OCI-LY7 (cell line): ENCODE measurements at regions not wholly inside any gene's neighbourhood (a gene's known extent, or its start where the extent isn't known, plus 50 kb on each side); places are given as distances from the start of the nearest gene placed in this dataset.

ENCODE experiments used
- CTCF ChIP-seq: fragments of 200-600 bp; sonication (generic); conservative IDR thresholded peaks from 2 replicates; pipeline ENCODE4 v1.5.1; 2014; ENCODE audit warnings: mild to moderate bottlenecking, antibody characterized with exemption, low read length, moderate library complexity, mixed read lengths
- EZH2phosphoT487 ChIP-seq: fragments of 200-600 bp; sonication (generic); IDR thresholded peaks from 2 replicates; pipeline ENCODE4 v1.6.1; 2018; ENCODE audit warnings: low read depth, borderline replicate concordance, mild to moderate bottlenecking, mixed run types, antibody characterized with exemption, low read length, moderate library complexity, mixed read lengths

DNA sequence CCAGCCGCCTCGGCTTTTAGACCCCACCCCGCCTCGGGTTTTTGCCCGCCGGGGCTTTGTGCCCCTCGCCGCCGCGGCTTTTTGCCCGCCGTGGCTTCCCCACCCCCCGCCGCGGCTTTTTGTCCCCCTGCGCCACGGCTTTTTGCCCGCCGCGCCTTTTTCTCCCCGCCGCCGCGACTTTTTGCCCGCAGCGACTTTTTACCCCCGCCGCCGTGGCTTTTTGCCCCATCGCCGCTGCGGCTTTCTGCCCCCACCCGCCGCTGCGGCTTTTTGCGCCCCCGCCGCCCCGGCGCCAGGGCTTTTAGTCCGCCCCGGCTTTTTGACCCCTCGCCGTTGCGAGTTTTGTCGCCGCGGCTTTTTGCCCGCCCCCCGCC is 474.4 kb downstream of the FAM72C start:
- TF ChIP-seq CTCF (no peak), EZH2phosphoT487 (no peak)
